Osteoblast (primary cell): ENCODE measurements at regions not wholly inside any gene's neighbourhood (a gene's known extent, or its start where the extent isn't known, plus 50 kb on each side); places are given as distances from the start of the nearest gene placed in this dataset.

Source experiments
- DNase-seq: peaks from one replicate; pipeline ENCODE4 v3.0.0; 2011; ENCODE audit warnings: low spot score, mixed read lengths; ENCODE audit not compliant: insufficient read length; ENCODE audit errors: missing footprints
- H2AFZ ChIP-seq: 2 replicates; pipeline ENCODE4 v1.6.0; 2011; ENCODE audit warnings: mild to moderate bottlenecking, low read length
- H3K27ac ChIP-seq: 2 replicates; pipeline ENCODE4 v1.5.1; 2011; ENCODE audit warnings: mild to moderate bottlenecking, low read depth, low read length, moderate library complexity
- H3K27me3 ChIP-seq: 2 replicates; pipeline ENCODE4 v1.6.0; 2012; ENCODE audit warnings: mild to moderate bottlenecking, control low read depth, inconsistent platforms, low read length, moderate library complexity; ENCODE audit not compliant: insufficient read depth
- H3K36me3 ChIP-seq: 2 replicates; pipeline ENCODE4 v1.5.1; 2011; ENCODE audit warnings: mild to moderate bottlenecking, low read length, control low read depth, moderate library complexity; ENCODE audit not compliant: insufficient read depth
- H3K4me1 ChIP-seq: 2 replicates; pipeline ENCODE4 v1.5.1; 2011; ENCODE audit warnings: mild to moderate bottlenecking, low read length, control low read depth, moderate library complexity; ENCODE audit not compliant: insufficient read depth
- H3K4me2 ChIP-seq: 2 replicates; pipeline ENCODE4 v1.6.0; 2011; ENCODE audit warnings: mild to moderate bottlenecking, low read length; ENCODE audit not compliant: insufficient read depth
- H3K4me3 ChIP-seq: fragments of 200-600 bp; sonication (generic); 3 replicates; pipeline ENCODE4 v1.5.1; 2012; ENCODE audit warnings: mild to moderate bottlenecking, low read length, inconsistent platforms; ENCODE audit not compliant: insufficient read depth
- H3K79me2 ChIP-seq: 2 replicates; pipeline ENCODE4 v1.6.0; 2012; ENCODE audit warnings: mild to moderate bottlenecking, low read length, control low read depth, inconsistent platforms; ENCODE audit not compliant: insufficient read depth
- H3K9me3 ChIP-seq: 2 replicates; pipeline ENCODE4 v1.5.1; 2011; ENCODE audit warnings: low read depth, low read length, control low read depth
- H4K20me1 ChIP-seq: 2 replicates; pipeline ENCODE4 v1.6.0; 2012; ENCODE audit warnings: mild to moderate bottlenecking, low read length, control low read depth; ENCODE audit not compliant: insufficient read depth
- CTCF ChIP-seq: IDR thresholded peaks from 2 replicates; pipeline ENCODE4 v1.5.1; 2011; ENCODE audit warnings: mild to moderate bottlenecking, low read depth, low read length, moderate library complexity; ENCODE audit errors: extremely low read depth

GRCh38 chr2:181130686-181131085 is 150.3 kb downstream of the UBE2E3 start:
- no peaks in the 10 kb centered on the region for H3K79me2 ChIP-seq
- no peaks in the 10 kb centered on the region for H3K36me3 ChIP-seq
- no peaks in the 10 kb centered on the region for H3K9me3 ChIP-seq
- H3K27ac ChIP-seq: no peak overlapping the region
- H3K4me3 ChIP-seq: no peak overlapping the region
- H3K27me3 ChIP-seq: no peaks in the 10 kb centered on the region
- H3K4me1 ChIP-seq: no peaks in the 10 kb centered on the region
- no peak overlapping the region for H2AFZ ChIP-seq
- DNase-seq: no peak
- no peak for TF ChIP-seq CTCF
- no peaks in the 10 kb centered on the region for H4K20me1 ChIP-seq
- H3K4me2 ChIP-seq: no peak overlapping the region

- H3K4me1 ChIP-seq: no peaks in the 10 kb centered on the region
- H3K9me3 ChIP-seq: no peaks in the 10 kb centered on the region
- H3K4me3 ChIP-seq: no peak overlapping the region
- H4K20me1 ChIP-seq: no peaks in the 10 kb centered on the region
- H3K27ac ChIP-seq: no peak overlapping the region
- H3K79me2 ChIP-seq: no peaks in the 10 kb centered on the region
- DNase-seq: no peak
- no peak overlapping the region for H2AFZ ChIP-seq
- no peak overlapping the region for H3K4me2 ChIP-seq
- no peaks in the 10 kb centered on the region for H3K36me3 ChIP-seq
- no peak for TF ChIP-seq CTCF
- no peaks in the 10 kb centered on the region for H3K27me3 ChIP-seq
Measured at GRCh38 chr2:181131584-181131983, 151.2 kb downstream of the UBE2E3 start.

- DNase-seq: no peak
- no peaks in the 10 kb centered on the region for H3K36me3 ChIP-seq
- no peak overlapping the region for H2AFZ ChIP-seq
- H3K79me2 ChIP-seq: no peaks in the 10 kb centered on the region
- TF ChIP-seq CTCF: no peak
- H3K9me3 ChIP-seq: no peaks in the 10 kb centered on the region
- no peaks in the 10 kb centered on the region for H3K4me1 ChIP-seq
- H4K20me1 ChIP-seq: no peaks in the 10 kb centered on the region
- no peak overlapping the region for H3K4me2 ChIP-seq
- H3K4me3 ChIP-seq: no peak overlapping the region
- no peak overlapping the region for H3K27ac ChIP-seq
- no peaks in the 10 kb centered on the region for H3K27me3 ChIP-seq
Measured at GRCh38 chr2:181138816-181139215, 158.4 kb downstream of the UBE2E3 start.

GRCh38 chr2:181139831-181140230 is 159.4 kb downstream of the UBE2E3 start:
- Histone ChIP-seq H3K9me3 (no peaks in the 10 kb centered on the region), H3K27me3 (no peaks in the 10 kb centered on the region), H3K4me3 (no peak overlapping the region), H3K27ac (no peak overlapping the region), H4K20me1 (no peaks in the 10 kb centered on the region), H3K79me2 (no peaks in the 10 kb centered on the region), H3K4me2 (no peak overlapping the region), H3K36me3 (no peaks in the 10 kb centered on the region), H3K4me1 (no peaks in the 10 kb centered on the region), H2AFZ (no peak overlapping the region)
- no peak for TF ChIP-seq CTCF
- no peak for DNase-seq
